Embryonic facial prominence (tissue), 1 donor: ENCODE measurements at regions not wholly inside any gene's neighbourhood (a gene's known extent, or its start where the extent isn't known, plus 50 kb on each side); places are given as distances from the start of the nearest gene placed in this dataset.
"Not testable (repeated sequence)": the region's sequence is repeated elsewhere in the genome, so short reads cannot be mapped to it uniquely, and the experiment has no call there.

Experiments
- DNase-seq: peaks from one replicate; pipeline ENCODE4 v3.0.0-alpha.2; 2016; ENCODE audit errors: extremely low spot score

- DNase-seq = no peak
Observed at GRCh38 chr1:223022641-223023473, 120.2 kb downstream of the TLR5 start.

- DNase-seq = no peak
Observed at GRCh38 chr1:223023863-223024262, 119.2 kb downstream of the TLR5 start.

- DNase-seq = not testable (repeated sequence)
Observed at GRCh38 chr1:223024486-223024885, 118.6 kb downstream of the TLR5 start.

- DNase-seq = not testable (repeated sequence)
Observed at GRCh38 chr1:223025190-223025734, 117.8 kb downstream of the TLR5 start.

- DNase-seq = not testable (repeated sequence)
Observed at GRCh38 chr1:223026639-223027038, 116.4 kb downstream of the TLR5 start.

- DNase-seq = no peak
Observed at GRCh38 chr1:223029985-223030769, 112.9 kb downstream of the TLR5 start.

- DNase-seq = no peak
Observed at GRCh38 chr1:223030871-223031400, 112.1 kb downstream of the TLR5 start.

- no peak for DNase-seq
Observed at GRCh38 chr1:223031733-223032601, 111.1 kb downstream of the TLR5 start.

GRCh38 chr1:223033658-223034057 lies 109.4 kb downstream of the TLR5 start:
- DNase-seq = no peak

GRCh38 chr1:223034270-223034798 lies 108.7 kb downstream of the TLR5 start:
- DNase-seq = no peak

GRCh38 chr1:223035724-223036478 lies 107.1 kb downstream of the TLR5 start:
- DNase-seq = no peak

- no peak for DNase-seq
Observed at GRCh38 chr1:223036479-223036845, 106.6 kb downstream of the TLR5 start.

- DNase-seq = no peak
Observed at GRCh38 chr1:223037845-223038244, 105.2 kb downstream of the TLR5 start.

GRCh38 chr1:223038288-223039006 lies 104.6 kb downstream of the TLR5 start:
- DNase-seq = no peak

GRCh38 chr1:223039990-223040389 lies 103.1 kb downstream of the TLR5 start:
- no peak for DNase-seq

GRCh38 chr1:223041481-223041880 lies 101.6 kb downstream of the TLR5 start:
- no peak for DNase-seq

GRCh38 chr1:223045164-223045957 lies 97.7 kb downstream of the TLR5 start:
- DNase-seq = no peak

GRCh38 chr1:223046011-223046410 lies 97.0 kb downstream of the TLR5 start:
- DNase-seq = no peak

- not testable (repeated sequence) for DNase-seq
Observed at GRCh38 chr1:223046463-223046862, 96.6 kb downstream of the TLR5 start.
